ENCODE measurements at regions not wholly inside any gene's neighbourhood (a gene's known extent, or its start where the extent isn't known, plus 50 kb on each side); places are given as distances from the start of the nearest gene placed in this dataset.

- Histone ChIP-seq H3K4me1 (no peaks in the 10 kb centered on the region), H3K9me3 (no peaks in the 10 kb centered on the region), H3K4me3 (no peak overlapping the region), H3K27me3 (no peaks in the 10 kb centered on the region), H3K27ac (no peak overlapping the region), H3K36me3 (no peaks in the 10 kb centered on the region)
- intact Hi-C loops (cut with DNase I; ENCODE audit: low total_unique reads) = no loop called here
- TF ChIP-seq, protein P1, sequence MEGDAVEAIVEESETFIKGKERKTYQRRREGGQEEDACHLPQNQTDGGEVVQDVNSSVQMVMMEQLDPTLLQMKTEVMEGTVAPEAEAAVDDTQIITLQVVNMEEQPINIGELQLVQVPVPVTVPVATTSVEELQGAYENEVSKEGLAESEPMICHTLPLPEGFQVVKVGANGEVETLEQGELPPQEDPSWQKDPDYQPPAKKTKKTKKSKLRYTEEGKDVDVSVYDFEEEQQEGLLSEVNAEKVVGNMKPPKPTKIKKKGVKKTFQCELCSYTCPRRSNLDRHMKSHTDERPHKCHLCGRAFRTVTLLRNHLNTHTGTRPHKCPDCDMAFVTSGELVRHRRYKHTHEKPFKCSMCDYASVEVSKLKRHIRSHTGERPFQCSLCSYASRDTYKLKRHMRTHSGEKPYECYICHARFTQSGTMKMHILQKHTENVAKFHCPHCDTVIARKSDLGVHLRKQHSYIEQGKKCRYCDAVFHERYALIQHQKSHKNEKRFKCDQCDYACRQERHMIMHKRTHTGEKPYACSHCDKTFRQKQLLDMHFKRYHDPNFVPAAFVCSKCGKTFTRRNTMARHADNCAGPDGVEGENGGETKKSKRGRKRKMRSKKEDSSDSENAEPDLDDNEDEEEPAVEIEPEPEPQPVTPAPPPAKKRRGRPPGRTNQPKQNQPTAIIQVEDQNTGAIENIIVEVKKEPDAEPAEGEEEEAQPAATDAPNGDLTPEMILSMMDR (IDR thresholded peaks at IDR 0.05) = no peak
- no peak for DNase-seq
Observed at GRCh38 chr18:70650878-70651277, 362.0 kb downstream of the SOCS6 start.

DNA sequence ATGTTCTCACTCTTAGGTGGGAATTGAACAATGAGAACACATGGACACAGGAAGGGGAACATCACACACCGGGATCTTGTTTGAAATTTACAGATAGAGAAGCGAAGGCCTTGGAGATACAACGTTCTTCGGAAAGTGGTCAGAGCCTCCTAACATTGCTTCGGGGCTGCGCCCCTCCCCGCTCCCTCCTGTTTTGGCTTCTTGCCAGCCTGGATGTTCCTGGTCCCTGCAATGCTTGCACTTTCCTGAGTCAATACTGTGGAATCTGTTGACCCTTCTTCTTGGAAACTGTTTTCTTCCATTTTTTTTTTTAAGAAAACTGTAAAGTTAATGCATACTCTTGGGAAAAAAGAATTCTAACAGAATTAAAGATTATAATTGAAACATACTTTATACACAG is 360.8 kb downstream of the SOCS6 start:
- no peaks in the 10 kb centered on the region for H3K4me1 ChIP-seq
- TF ChIP-seq, protein P1 (IDR thresholded peaks at IDR 0.05) = no peak
- intact Hi-C loops (cut with DNase I; ENCODE audit: low total_unique reads) = no loop called here

DNA sequence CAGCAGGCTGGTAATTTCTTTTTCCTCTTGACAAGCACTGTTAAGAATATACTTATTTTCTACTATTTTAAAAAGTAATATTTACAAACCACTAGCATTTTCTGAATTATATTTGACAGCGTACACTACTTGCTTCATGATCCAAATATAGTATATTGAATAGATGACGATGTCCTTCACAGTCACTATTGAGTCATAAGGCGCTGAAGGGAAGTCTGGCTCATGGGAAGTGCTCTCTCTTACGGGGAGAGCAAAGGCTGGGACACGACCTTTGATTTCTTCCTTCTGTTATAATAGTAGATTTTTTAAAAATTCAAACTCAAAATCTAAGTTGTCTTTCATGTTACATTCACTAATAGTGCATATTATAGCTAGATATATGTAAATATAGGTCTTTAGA is 357.1 kb downstream of the SOCS6 start:
- Histone ChIP-seq H3K27me3 (no peaks in the 10 kb centered on the region), H3K36me3 (no peaks in the 10 kb centered on the region), H3K4me1 (no peaks in the 10 kb centered on the region), H3K4me3 (no peak overlapping the region), H3K9me3 (no peaks in the 10 kb centered on the region), H3K27ac (no peak overlapping the region)
- DNase-seq = no peak
- intact Hi-C loops (cut with DNase I; ENCODE audit: low total_unique reads) = no loop called here
- TF ChIP-seq, protein P1 (IDR thresholded peaks at IDR 0.05) = no peak

More for the DNA sequence above, 360.8 kb downstream of the SOCS6 start:
- H3K27ac ChIP-seq = no peak overlapping the region
- DNase-seq = no peak
- no peak overlapping the region for H3K4me3 ChIP-seq
- H3K36me3 ChIP-seq = no peaks in the 10 kb centered on the region
- H3K9me3 ChIP-seq = no peaks in the 10 kb centered on the region
- no peaks in the 10 kb centered on the region for H3K27me3 ChIP-seq

DNA sequence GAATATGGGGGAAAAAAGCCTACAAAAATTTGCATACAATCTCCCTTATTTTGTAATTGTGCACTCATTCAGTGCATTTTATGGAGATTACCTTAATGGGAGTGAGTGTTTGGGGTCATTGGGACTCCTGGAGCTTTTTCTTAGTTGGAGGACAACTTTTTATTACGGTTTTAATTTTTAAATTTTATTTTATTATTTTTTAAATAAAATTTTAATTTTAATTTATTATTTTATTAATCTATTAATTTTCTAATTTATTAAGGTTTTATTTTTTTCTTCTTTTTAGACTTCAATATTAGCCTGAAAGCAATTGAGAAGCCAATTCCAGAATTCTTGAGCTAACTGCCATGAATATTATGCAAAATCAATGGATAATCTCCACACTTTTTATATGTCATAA is 355.0 kb downstream of the SOCS6 start:
- Histone ChIP-seq H3K4me1 (no peaks in the 10 kb centered on the region), H3K27ac (no peak overlapping the region), H3K36me3 (no peaks in the 10 kb centered on the region), H3K4me3 (no peak overlapping the region), H3K27me3 (no peaks in the 10 kb centered on the region), H3K9me3 (no peaks in the 10 kb centered on the region)
- intact Hi-C loops (cut with DNase I; ENCODE audit: low total_unique reads) = no loop called here
- TF ChIP-seq, protein P1 (IDR thresholded peaks at IDR 0.05) = no peak
- DNase-seq = no peak

GRCh38 chr18:70641156-70641775 is 352.4 kb downstream of the SOCS6 start:
- no peaks in the 10 kb centered on the region for H3K9me3 ChIP-seq
- intact Hi-C loops (cut with DNase I; ENCODE audit: low total_unique reads) = no loop called here
- H3K36me3 ChIP-seq = no peaks in the 10 kb centered on the region
- H3K4me3 ChIP-seq = no peak overlapping the region
- DNase-seq = no peak
- H3K27me3 ChIP-seq = no peaks in the 10 kb centered on the region
- H3K4me1 ChIP-seq = no peaks in the 10 kb centered on the region
- TF ChIP-seq, protein P1 (IDR thresholded peaks at IDR 0.05) = no peak
- H3K27ac ChIP-seq = no peak overlapping the region

All from tibial artery (tissue), 4 donors.